ENCODE measurements at regions not wholly inside any gene's neighbourhood (a gene's known extent, or its start where the extent isn't known, plus 50 kb on each side); places are given as distances from the start of the nearest gene placed in this dataset.

- WGBS, 4 donors = 38 to 90% (median 62%) methylated on average over 3 of the region's 3 CpGs
- Histone ChIP-seq H3K4me1 (replicated peaks in 1 of 2) (no peaks in the 10 kb centered on the region), H3K27me3 (no peaks in the 10 kb centered on the region), H3K27ac (no peak overlapping the region), H3K36me3 (replicated peaks in 1 of 2) (no peaks in the 10 kb centered on the region), H3K4me3 (no peak overlapping the region), H3K9me3 (replicated peaks in 1 of 3) (no peaks in the 10 kb centered on the region)
- no peak for DNase-seq
- intact Hi-C loops (cut with DNase I) = no loop called here
- TF ChIP-seq POLR2A (IDR thresholded peaks at IDR 0.05) = no peak
- no peak for TF ChIP-seq CTCF (IDR thresholded peaks at IDR 0.05)
Observed at GRCh38 chr17:33888455-33888854, 366.6 kb upstream of the CCL2 start.

- intact Hi-C loops (cut with DNase I) = no loop called here
- no peaks in the 10 kb centered on the region for H3K9me3 ChIP-seq (replicated peaks in 1 of 3)
- WGBS, 4 donors = 40 to 44% (median 42%) methylated on average over 2 of the region's 2 CpGs
Observed at GRCh38 chr17:33889040-33889439, 366.0 kb upstream of the CCL2 start.

GRCh38 chr17:33889766-33890165, 365.3 kb upstream of the CCL2 start:
- intact Hi-C loops (cut with DNase I) = no loop called here

More at GRCh38 chr17:33889040-33889439, 366.0 kb upstream of the CCL2 start:
- TF ChIP-seq CTCF (IDR thresholded peaks at IDR 0.05) (no peak), POLR2A (IDR thresholded peaks at IDR 0.05) (no peak)
- H3K27ac ChIP-seq = no peak overlapping the region
- H3K4me3 ChIP-seq = no peak overlapping the region
- H3K36me3 ChIP-seq (replicated peaks in 1 of 2) = no peaks in the 10 kb centered on the region
- no peaks in the 10 kb centered on the region for H3K4me1 ChIP-seq (replicated peaks in 1 of 2)
- no peaks in the 10 kb centered on the region for H3K27me3 ChIP-seq
- DNase-seq = no peak

GRCh38 chr17:33892717-33893591, 362.1 kb upstream of the CCL2 start:
- no peaks in the 10 kb centered on the region for H3K4me1 ChIP-seq (replicated peaks in 1 of 2)
- no peak for TF ChIP-seq POLR2A (IDR thresholded peaks at IDR 0.05)
- TF ChIP-seq CTCF (IDR thresholded peaks at IDR 0.05) = no peak
- intact Hi-C loops (cut with DNase I) = no loop called here
- H3K4me3 ChIP-seq = no peak overlapping the region
- no peak for DNase-seq
- H3K27me3 ChIP-seq = no peaks in the 10 kb centered on the region
- WGBS, 4 donors = 39 to 50% (median 45%) methylated on average over 6 of the region's 6 CpGs
- no peaks in the 10 kb centered on the region for H3K9me3 ChIP-seq (replicated peaks in 1 of 3)
- H3K36me3 ChIP-seq (replicated peaks in 1 of 2) = no peaks in the 10 kb centered on the region
- no peak overlapping the region for H3K27ac ChIP-seq

More at GRCh38 chr17:33889766-33890165, 365.3 kb upstream of the CCL2 start:
- WGBS, 4 donors = 69 to 81% (median 79%) methylated on average over 2 of the region's 2 CpGs
- H3K4me3 ChIP-seq = no peak overlapping the region
- no peak overlapping the region for H3K27ac ChIP-seq
- no peak for DNase-seq
- H3K4me1 ChIP-seq (replicated peaks in 1 of 2) = no peaks in the 10 kb centered on the region
- no peaks in the 10 kb centered on the region for H3K36me3 ChIP-seq (replicated peaks in 1 of 2)
- TF ChIP-seq POLR2A (IDR thresholded peaks at IDR 0.05) (no peak), CTCF (IDR thresholded peaks at IDR 0.05) (no peak)
- H3K9me3 ChIP-seq (replicated peaks in 1 of 3) = no peaks in the 10 kb centered on the region
- no peaks in the 10 kb centered on the region for H3K27me3 ChIP-seq
